ENCODE measurements at regions not wholly inside any gene's neighbourhood (a gene's known extent, or its start where the extent isn't known, plus 50 kb on each side); places are given as distances from the start of the nearest gene placed in this dataset.
"Not testable (repeated sequence)": the region's sequence is repeated elsewhere in the genome, so short reads cannot be mapped to it uniquely, and the experiment has no call there.

- H3K4me3 ChIP-seq (replicated peaks; ENCODE audit: insufficient read depth, low read length), result no peak overlapping the region
- no peaks in the 10 kb centered on the region for H3K27me3 ChIP-seq (ENCODE audit: insufficient read depth, poor library complexity, severe bottlenecking)
- DNase-seq (ENCODE audit: low read depth in 1 of 2, low spot score in 1 of 2), result no peak
- TF ChIP-seq POLR2AphosphoS5 (IDR thresholded peaks at IDR 0.05; ENCODE audit: low read depth), result no peak
- TF ChIP-seq, protein P1, sequence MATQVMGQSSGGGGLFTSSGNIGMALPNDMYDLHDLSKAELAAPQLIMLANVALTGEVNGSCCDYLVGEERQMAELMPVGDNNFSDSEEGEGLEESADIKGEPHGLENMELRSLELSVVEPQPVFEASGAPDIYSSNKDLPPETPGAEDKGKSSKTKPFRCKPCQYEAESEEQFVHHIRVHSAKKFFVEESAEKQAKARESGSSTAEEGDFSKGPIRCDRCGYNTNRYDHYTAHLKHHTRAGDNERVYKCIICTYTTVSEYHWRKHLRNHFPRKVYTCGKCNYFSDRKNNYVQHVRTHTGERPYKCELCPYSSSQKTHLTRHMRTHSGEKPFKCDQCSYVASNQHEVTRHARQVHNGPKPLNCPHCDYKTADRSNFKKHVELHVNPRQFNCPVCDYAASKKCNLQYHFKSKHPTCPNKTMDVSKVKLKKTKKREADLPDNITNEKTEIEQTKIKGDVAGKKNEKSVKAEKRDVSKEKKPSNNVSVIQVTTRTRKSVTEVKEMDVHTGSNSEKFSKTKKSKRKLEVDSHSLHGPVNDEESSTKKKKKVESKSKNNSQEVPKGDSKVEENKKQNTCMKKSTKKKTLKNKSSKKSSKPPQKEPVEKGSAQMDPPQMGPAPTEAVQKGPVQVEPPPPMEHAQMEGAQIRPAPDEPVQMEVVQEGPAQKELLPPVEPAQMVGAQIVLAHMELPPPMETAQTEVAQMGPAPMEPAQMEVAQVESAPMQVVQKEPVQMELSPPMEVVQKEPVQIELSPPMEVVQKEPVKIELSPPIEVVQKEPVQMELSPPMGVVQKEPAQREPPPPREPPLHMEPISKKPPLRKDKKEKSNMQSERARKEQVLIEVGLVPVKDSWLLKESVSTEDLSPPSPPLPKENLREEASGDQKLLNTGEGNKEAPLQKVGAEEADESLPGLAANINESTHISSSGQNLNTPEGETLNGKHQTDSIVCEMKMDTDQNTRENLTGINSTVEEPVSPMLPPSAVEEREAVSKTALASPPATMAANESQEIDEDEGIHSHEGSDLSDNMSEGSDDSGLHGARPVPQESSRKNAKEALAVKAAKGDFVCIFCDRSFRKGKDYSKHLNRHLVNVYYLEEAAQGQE (IDR thresholded peaks at IDR 0.05; ENCODE audit: insufficient replicate concordance, low read depth), result no peak
- no peak for TF ChIP-seq CTCF (IDR thresholded peaks at IDR 0.05; ENCODE audit: insufficient read depth, low read length)
- no peak for TF ChIP-seq SPI1 (IDR thresholded peaks at IDR 0.05; ENCODE audit: borderline replicate concordance, low read depth)
- TF ChIP-seq GABPA (IDR thresholded peaks at IDR 0.05; ENCODE audit: low read depth), result no peak
- no peak overlapping the region for H3K27ac ChIP-seq (replicated peaks)
Measured at GRCh38 chr4:19472666-19473065, 779.0 kb upstream of the SLIT2 start.

DNA sequence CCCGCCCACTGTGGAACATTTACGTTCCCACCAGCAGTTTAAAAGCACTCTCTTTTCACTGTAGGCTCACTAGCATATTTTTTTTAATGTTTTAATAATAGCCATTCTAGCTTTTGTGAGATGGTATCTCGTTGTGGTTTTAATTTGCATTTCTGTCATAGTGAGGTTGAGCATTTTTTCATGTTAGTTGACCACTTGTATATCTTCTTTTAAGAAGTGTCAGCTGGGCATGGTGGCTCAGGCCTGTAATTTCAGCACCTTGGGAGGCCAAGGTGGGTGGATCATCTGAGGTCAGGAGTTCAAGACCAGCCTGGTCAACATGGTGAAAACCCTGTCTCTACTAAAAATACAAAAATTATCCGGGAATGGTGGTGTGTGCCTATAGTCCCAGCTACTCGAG lies 781.7 kb upstream of the SLIT2 start:
- not testable (repeated sequence) for H3K27me3 ChIP-seq (ENCODE audit: insufficient read depth, poor library complexity, severe bottlenecking); DNase-seq (ENCODE audit: low read depth in 1 of 2, low spot score in 1 of 2); H3K27ac ChIP-seq (replicated peaks); H3K4me3 ChIP-seq (replicated peaks; ENCODE audit: insufficient read depth, low read length)

GRCh38 chr4:19462117-19462516 lies 789.6 kb upstream of the SLIT2 start:
- DNase-seq (ENCODE audit: low read depth in 1 of 2, low spot score in 1 of 2), result no peak
- Histone ChIP-seq H3K4me3 (replicated peaks; ENCODE audit: insufficient read depth, low read length) (no peak overlapping the region), H3K27ac (replicated peaks) (no peak overlapping the region), H3K27me3 (ENCODE audit: insufficient read depth, poor library complexity, severe bottlenecking) (no peaks in the 10 kb centered on the region)
- no peak for TF ChIP-seq SPI1 (IDR thresholded peaks at IDR 0.05; ENCODE audit: borderline replicate concordance, low read depth)
- no peak for TF ChIP-seq POLR2AphosphoS5 (IDR thresholded peaks at IDR 0.05; ENCODE audit: low read depth)
- TF ChIP-seq GABPA (IDR thresholded peaks at IDR 0.05; ENCODE audit: low read depth), result no peak
- TF ChIP-seq, protein P1 (IDR thresholded peaks at IDR 0.05; ENCODE audit: insufficient replicate concordance, low read depth), result no peak
- TF ChIP-seq CTCF (IDR thresholded peaks at IDR 0.05; ENCODE audit: insufficient read depth, low read length), result no peak

DNA sequence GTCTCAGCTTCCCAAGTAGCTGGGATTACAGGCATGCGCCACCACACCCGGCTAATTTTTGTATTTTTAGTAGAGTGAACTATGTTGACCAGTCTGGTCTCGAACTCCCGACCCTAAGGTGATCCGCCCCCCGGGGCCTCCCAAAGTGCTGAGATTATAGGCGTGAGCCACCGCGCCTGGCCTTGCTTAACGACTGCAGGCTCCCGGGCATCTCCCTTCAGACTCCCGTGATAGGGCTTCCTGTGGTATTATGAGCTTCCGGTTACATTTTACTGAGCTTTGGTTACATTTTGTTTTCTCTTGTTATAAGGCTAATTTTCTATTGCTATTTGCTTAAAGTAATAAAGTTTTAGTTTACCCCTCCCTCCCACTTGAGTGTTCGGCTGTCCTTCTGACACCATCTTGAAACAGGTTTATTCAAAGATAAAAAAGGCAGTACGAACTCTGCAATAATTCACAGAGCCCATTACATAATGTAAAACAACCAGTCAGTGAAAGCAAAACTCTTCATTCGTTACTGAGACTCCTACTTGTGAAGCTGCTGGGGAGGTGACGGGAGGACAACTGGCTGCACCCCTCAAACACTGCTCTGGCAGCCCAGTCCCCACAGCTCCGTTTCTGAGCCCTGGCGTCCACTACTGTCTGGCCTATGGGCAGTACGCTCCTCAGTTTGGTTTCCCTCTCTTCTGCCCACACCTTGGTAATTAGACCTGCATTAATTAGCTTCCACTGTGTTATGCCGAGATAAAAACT lies 795.7 kb upstream of the SLIT2 start:
- no peak overlapping the region for H3K4me3 ChIP-seq (replicated peaks; ENCODE audit: insufficient read depth, low read length)
- no peak for TF ChIP-seq SPI1 (IDR thresholded peaks at IDR 0.05; ENCODE audit: borderline replicate concordance, low read depth)
- TF ChIP-seq, protein P1 (IDR thresholded peaks at IDR 0.05; ENCODE audit: insufficient replicate concordance, low read depth), result no peak
- TF ChIP-seq POLR2AphosphoS5 (IDR thresholded peaks at IDR 0.05; ENCODE audit: low read depth), result no peak
- no peak for DNase-seq (ENCODE audit: low read depth in 1 of 2, low spot score in 1 of 2)
- no peaks in the 10 kb centered on the region for H3K27me3 ChIP-seq (ENCODE audit: insufficient read depth, poor library complexity, severe bottlenecking)
- H3K27ac ChIP-seq (replicated peaks), result no peak overlapping the region

All from HL-60 (cell line).